ENCODE measurements at regions not wholly inside any gene's neighbourhood (a gene's known extent, or its start where the extent isn't known, plus 50 kb on each side); places are given as distances from the start of the nearest gene placed in this dataset.

DNA sequence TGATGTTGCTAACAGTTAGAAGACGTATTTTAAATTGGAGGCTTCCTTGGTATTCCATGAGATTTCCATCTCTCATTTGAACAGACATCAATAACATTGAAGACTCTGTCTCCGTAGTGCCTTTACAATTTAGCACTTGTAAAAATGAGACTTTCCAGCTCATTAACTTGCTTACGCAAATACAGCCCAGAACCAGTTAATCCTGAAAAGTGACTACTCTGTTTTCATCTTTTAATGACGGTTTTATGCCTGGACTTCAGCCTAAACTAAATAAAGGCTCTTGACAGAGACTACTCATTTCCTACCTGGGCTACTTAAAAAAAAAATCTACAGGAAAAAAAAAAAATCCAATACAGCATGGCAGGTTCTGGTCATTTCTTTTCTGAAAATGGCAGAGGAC lies 148.6 kb downstream of the LRATD1 start:
- TF ChIP-seq, protein P1, sequence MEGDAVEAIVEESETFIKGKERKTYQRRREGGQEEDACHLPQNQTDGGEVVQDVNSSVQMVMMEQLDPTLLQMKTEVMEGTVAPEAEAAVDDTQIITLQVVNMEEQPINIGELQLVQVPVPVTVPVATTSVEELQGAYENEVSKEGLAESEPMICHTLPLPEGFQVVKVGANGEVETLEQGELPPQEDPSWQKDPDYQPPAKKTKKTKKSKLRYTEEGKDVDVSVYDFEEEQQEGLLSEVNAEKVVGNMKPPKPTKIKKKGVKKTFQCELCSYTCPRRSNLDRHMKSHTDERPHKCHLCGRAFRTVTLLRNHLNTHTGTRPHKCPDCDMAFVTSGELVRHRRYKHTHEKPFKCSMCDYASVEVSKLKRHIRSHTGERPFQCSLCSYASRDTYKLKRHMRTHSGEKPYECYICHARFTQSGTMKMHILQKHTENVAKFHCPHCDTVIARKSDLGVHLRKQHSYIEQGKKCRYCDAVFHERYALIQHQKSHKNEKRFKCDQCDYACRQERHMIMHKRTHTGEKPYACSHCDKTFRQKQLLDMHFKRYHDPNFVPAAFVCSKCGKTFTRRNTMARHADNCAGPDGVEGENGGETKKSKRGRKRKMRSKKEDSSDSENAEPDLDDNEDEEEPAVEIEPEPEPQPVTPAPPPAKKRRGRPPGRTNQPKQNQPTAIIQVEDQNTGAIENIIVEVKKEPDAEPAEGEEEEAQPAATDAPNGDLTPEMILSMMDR (IDR thresholded peaks at IDR 0.05; ENCODE audit: low read length), result no peak
- TF ChIP-seq EZH2 (IDR thresholded peaks at IDR 0.05; ENCODE audit: borderline replicate concordance, low read length), result no peak

Data from OCI-LY1 (cell line).